Erythroblast (primary cell): ENCODE measurements at regions not wholly inside any gene's neighbourhood (a gene's known extent, or its start where the extent isn't known, plus 50 kb on each side); places are given as distances from the start of the nearest gene placed in this dataset.

Experiments
- DNase-seq, 2 experiments: peaks; one replicate each; lab custom pipeline; 2025; lab: John Stamatoyannopoulos, UW
- GATA1 ChIP-seq: IDR thresholded peaks from 2 replicates; pipeline ENCODE4 v1.6.1; 2011; ENCODE audit warnings: low read depth, mild to moderate bottlenecking, control low read depth, low read length, moderate library complexity
- POLR2A ChIP-seq: IDR thresholded peaks from 2 replicates; pipeline ENCODE4 v1.6.1; 2011; ENCODE audit warnings: mild to moderate bottlenecking, low read length

DNA sequence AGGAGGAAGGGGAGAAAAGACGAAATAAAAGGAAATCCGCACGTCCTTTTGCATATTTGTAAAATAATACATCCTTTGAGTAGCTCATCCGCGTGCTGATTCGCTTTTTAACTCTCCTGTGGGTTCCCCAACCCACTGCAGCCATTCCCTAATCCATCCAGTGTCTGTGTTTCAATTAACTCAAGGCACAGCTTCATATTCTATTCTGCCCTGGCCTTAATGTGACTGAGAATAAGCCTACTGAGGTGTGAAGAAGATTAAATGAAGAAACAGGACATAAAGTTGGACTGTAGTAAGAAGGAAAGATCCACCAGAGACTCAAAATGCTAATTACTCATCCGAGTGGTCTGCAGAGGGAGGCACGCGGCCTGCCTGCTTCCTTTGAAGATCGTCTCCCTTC, 161.4 kb upstream of the SH3BP4 start:
- DNase-seq = no peak
- TF ChIP-seq POLR2A (no peak), GATA1 (no peak)

DNA sequence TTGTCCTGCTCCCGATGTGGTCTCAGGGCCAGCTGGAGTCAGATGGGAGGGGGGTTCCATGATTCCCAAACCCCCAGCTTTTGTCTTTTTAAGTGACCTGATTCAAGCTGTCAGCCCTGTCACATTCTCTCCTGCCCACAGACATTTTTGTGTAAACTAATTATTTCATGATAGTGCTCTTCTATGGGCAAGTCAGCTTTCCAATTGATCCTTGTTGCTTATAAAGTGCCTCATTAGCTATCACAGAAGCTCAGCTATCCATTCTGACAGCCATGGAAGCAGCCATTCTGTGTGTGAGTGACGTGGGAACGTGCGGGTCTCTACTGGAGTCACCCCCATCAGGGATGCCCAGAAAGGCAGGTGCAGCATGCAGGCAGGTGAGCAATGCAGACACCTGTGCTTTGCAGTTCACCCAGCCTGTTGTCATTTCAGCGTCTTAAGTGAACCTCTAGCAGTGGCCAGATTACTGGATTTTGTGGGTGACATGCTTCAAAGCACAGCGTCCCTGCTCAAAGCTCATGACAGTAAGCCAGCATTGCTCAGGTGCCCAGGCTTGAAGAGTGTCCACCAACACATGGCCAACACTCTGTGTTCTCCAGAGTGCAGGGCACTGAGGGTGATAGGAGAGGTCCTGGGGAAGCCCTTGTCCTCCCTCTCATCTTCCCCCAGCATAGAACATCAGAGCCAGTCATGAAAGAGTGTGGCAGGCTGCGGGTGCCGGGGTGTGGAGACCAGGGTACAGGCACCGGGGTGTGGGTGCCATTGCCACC, 162.1 kb upstream of the SH3BP4 start:
- TF ChIP-seq GATA1 (no peak), POLR2A (no peak)
- DNase-seq = no peak

DNA sequence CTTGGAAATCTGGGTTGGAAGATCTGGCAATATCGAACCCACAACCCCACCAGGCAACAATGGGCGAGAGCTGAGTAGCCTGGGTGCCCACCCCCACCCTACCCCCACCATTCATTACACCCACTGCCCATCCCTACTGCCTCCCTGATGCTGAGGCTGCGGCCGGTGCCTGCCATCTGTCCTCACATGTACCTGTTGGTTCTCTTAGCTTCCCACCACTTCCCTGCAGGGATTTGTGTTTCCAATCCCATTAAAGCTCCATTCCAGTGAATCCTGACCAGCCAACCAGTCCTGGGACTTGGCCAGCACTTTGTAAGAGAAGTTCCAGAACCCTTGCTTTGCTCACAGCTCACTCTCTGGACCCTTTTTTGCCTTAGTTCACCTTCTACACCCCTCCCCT, 163.0 kb upstream of the SH3BP4 start:
- no peak for TF ChIP-seq GATA1
- TF ChIP-seq POLR2A = no peak
- no peak for DNase-seq

DNA sequence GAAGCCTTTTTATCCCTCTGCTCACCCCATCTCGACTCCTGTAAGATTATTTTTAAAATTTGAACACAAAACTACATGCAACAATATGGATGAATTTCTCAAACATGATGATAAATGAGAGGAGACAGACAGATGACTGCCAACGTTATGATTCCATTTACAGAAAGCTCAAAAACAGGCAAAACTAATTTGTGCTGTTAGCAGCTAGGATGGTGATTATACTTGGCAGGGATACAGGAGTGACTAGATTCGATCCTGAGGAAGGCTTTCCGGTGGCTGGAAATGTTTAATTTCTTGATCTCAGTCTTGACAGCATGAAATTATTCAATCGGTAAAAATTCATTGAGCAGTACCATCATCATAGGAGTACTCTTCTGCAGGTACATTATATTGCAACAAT, 163.4 kb upstream of the SH3BP4 start:
- no peak for TF ChIP-seq POLR2A
- no peak for TF ChIP-seq GATA1
- DNase-seq = no peak

DNA sequence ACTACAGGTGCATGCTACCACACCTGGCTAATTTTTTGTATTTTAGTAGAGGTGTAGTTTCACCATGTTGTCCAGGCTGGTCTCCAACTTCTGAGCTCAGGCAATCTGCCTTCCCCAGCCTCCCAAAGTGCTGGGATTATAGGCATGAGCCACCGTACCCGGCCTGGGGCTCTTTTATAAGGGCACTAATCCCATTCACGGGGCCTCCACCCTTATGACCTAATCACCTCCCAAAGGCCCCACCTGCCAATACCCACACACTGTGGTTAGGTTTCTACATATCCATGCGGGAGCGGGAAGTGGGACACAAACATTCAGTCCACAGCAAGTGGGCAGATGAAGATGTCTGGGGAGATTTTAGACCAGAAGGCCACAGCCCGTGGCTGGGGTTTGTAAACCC, 164.7 kb upstream of the SH3BP4 start:
- no peak for TF ChIP-seq POLR2A
- no peak for TF ChIP-seq GATA1

DNA sequence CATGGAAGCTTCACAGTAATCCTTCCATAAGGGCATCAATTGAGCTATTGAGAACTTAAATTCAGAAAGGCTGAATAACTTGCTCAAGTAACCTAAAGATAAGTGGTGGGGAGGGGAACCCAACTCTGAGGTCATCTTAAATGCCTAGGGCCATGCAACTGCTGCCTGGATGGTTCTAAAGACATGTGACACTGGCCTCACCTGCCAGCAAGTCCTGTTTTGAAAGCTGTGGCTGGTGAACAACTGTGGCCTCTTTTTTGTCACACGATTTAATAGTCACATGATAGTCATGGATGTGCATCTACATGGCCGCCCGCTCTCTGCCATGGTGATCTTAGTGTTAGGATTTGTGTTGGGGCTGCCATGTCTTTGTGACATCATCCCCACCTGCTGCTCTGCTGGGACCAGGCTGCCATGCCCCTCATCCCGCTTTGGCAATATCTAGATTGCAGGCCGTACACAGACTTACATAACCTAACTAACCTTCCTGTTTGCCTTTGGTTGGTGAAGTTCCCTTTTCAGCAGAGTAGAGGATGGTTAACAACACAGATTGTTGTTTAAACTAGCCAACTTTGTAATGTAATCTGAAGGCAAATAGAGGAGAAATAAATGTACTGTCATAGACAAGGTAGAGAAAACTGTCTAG, 177.9 kb upstream of the SH3BP4 start:
- no peak for DNase-seq
- TF ChIP-seq GATA1 (no peak), POLR2A (no peak)

More for the DNA sequence above, 164.7 kb upstream of the SH3BP4 start:
- no peak for DNase-seq

DNA sequence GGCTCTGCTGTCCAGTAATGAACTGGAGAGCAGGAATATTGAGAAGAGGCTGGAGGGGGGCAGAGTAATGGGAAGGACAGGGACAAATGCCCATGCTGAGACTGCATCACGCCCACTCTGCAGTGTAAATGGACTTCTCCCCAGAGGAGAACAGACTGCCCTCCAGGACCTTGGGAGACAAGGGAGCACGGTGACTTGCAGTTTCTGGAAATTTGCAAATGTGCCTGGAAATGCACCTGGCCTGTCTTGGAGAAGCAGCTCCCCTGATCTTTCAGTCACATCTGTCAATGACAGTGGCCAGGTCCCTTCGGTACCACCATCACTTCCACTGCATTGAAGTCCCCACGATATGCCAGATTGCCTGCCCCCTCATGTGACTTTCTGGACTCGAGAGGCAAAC, 178.7 kb upstream of the SH3BP4 start:
- TF ChIP-seq POLR2A = no peak
- no peak for TF ChIP-seq GATA1
- no peak for DNase-seq

DNA sequence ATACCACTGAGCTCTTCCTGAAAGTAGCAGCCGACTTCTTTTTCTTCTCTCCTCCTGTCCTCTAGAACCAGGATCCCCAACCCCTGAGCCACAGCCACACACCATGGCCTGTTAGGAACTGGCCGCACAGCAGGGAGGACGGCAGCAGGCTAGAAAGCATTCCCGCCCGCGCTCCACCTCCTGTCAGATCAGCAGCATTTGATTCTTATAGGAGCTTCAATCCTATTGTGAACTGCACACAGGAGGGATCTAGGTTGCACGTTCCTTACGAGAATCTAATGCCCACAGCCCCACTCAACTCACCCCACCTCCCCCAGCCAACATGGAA, 179.1 kb upstream of the SH3BP4 start:
- DNase-seq = no peak
- TF ChIP-seq GATA1 = no peak
- TF ChIP-seq POLR2A = no peak

DNA sequence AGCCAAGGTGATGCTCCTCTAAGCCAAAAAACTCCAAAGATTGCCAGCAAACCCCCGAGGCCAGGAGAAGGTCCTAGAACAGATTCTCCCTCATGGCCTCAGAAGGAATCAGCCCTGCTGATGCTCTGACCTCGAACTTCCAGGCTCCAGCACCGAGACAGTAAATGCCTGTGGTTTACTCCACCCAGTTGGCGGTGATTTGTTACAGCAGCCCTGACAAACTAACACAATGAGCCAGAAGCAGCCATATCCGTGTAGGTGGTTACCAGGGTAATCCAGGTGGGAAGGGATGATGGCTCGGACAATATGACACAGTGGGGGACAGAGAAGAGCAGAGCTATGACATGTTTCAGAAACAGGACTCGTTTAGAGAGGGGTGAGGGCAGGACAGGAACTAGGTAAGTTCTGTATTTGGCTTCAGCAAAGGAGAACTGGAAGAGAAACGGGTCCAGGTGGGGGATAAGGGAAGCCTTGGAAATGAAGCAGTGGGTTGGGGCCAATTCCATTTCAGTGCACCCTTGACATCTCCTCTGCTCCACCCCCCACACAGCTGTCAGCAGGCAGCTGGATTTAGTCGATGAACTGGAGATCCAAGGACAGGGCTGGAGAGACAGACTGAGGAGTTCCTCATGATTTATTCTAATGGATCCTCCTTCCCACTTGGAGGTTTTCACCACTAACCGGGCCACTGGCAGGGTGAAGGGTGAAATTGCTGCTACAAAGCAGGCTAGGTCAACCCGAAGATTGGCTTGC, 179.7 kb upstream of the SH3BP4 start:
- DNase-seq = no peak
- TF ChIP-seq POLR2A (no peak), GATA1 (no peak)

DNA sequence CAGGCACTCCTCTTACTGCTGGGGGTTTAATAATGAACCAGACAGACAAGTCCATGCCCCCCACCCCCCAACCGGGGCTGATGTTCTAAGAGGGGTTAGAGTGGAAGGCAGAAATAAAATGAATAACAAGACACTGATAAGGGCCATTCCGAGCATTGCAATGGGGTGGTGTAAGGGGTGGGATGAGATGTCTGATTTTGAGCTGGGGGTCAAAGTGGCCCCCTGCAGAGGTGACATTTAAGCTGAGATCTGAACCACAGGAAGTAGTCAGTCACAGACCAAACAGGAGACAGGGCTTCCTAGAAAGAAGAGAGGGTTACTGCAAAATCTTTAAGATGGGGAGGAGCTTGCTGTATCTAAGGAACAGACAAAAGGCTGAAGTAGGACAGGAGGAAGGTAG, 180.6 kb upstream of the SH3BP4 start:
- no peak for DNase-seq
- TF ChIP-seq POLR2A (no peak), GATA1 (no peak)

DNA sequence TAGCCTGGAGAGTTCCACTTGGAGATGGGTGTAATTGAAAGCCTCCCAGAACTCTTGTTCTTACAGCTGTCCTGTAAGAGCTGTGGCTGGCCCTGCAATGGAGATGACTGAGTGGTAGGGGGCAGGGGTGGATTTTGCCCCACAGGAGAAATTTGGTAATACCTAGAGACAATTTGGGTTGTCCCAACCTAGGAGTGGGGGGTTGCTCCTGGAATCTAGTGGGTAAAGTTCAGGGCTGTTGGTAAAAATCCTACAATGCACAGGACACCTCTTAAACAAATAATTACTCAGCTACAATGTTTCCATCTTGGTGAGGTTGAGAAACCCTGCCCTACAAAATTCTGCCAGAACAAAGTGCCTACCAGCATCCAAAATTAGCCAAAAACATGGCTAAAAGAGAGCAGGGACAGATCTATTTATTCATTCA, 181.1 kb upstream of the SH3BP4 start:
- no peak for DNase-seq
- TF ChIP-seq POLR2A (no peak), GATA1 (no peak)

DNA sequence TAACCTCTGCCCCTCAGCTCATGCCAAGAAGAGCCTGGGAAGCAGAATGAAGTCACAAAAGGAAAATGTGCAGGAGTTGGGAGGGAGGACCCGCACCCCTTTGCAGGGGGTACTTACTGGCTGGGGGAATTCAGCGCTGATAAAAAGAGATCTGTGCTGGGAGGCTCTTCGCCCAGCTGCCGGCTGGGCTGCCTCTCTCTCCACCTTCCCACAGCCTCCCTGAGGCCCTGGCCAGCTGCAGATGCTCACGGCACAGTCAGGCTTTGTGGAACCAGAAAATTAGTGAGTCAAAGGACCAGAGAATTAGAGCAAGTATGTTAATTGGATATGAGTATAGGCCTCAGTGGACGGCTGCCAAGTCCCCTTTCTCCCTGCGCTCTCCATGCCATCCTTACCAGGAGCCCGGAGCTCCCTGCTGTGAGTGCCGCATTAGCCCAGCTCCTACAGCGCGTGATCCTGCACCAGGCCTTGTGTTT, 181.7 kb upstream of the SH3BP4 start:
- DNase-seq = no peak
- TF ChIP-seq GATA1 = no peak
- TF ChIP-seq POLR2A = no peak

DNA sequence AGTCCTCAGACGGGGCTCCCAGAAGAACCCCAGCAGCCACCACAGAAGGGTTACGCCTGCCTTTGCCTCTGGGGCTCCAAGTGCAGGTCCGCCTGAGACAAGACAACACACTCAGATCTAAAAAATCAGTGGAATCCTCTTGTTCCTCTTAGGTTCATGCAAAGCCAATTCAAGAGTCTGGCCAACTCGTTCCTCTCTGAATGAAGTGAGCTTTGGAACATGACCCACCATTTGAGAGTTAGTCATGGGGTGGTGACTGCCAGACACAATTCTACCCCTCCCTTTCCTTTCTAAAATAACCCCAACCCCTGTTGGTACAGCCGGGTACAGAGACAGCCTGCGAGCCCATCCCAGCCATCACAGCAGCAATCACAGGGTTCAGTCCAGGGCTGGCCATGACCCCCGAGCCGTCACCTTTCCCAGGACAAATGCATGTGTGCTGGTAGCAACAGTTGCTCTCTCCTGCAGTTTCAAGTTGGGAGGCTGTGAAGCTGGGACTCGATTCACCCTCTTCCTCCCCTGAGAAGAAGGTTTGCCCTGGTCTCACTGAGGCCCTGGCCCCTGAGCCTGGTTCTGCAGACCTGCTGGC, 183.1 kb upstream of the SH3BP4 start:
- TF ChIP-seq POLR2A (no peak), GATA1 (no peak)
- DNase-seq = no peak

DNA sequence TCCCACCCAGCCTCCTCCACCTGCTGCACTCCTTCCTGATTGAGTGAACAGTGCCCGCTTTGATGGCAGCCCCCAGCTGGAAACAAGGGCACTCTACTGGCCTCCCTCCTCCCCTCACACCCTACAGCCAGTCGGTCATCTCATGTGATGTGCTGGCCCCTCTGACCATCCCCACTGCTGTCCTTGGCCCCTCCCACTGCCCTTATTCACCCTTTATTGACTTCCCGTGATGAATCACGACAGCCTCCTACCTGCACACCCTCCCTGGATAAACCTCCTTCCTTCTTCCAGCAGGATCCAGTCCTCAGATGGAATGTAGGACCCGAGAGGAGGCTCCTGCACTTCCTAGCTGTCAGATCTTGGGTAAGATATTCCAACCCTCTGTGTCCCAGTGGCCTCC, 186.5 kb upstream of the SH3BP4 start:
- no peak for DNase-seq

More for the DNA sequence above, 186.5 kb upstream of the SH3BP4 start:
- no peak for TF ChIP-seq POLR2A
- TF ChIP-seq GATA1 = no peak
